Skin epidermis (tissue), 12 donors: ENCODE measurements at regions not wholly inside any gene's neighbourhood (a gene's known extent, or its start where the extent isn't known, plus 50 kb on each side); places are given as distances from the start of the nearest gene placed in this dataset.

Experiments used
- H3K27ac ChIP-seq, 21 experiments: fragments of 200-600 bp; sonication (generic) in 11 of 21; one replicate each; pipeline ENCODE4 v1.5.0; 2020; ENCODE audit warnings: mild to moderate bottlenecking in 3 of 21, inconsistent platforms in 2 of 21, moderate library complexity in 2 of 21
- H3K4me3 ChIP-seq, 7 experiments: fragments of 200-600 bp; sonication (generic) in 2 of 7; one replicate each; pipeline ENCODE4 v1.5.0; 2020; ENCODE audit warnings: inconsistent platforms in 2 of 7, mild to moderate bottlenecking in 2 of 7, moderate library complexity in 1 of 7

GRCh38 chr1:2911421-2912178 is 109.7 kb upstream of the ACTRT2 start:
- no peak overlapping the region for H3K27ac ChIP-seq
- no peak overlapping the region for H3K4me3 ChIP-seq

GRCh38 chr1:2912424-2913061 is 108.7 kb upstream of the ACTRT2 start:
- H3K27ac ChIP-seq: no peak overlapping the region
- no peak overlapping the region for H3K4me3 ChIP-seq

- Histone ChIP-seq H3K27ac (no peak overlapping the region), H3K4me3 (no peak overlapping the region)
Observed at GRCh38 chr1:2913091-2913490, 108.2 kb upstream of the ACTRT2 start.

GRCh38 chr1:2914702-2915101 is 106.6 kb upstream of the ACTRT2 start:
- Histone ChIP-seq H3K27ac (no peak overlapping the region), H3K4me3 (no peak overlapping the region)

GRCh38 chr1:2916153-2916552 is 105.1 kb upstream of the ACTRT2 start:
- Histone ChIP-seq H3K27ac (no peak overlapping the region), H3K4me3 (no peak overlapping the region)

- Histone ChIP-seq H3K4me3 (no peak overlapping the region), H3K27ac (no peak overlapping the region)
Observed at GRCh38 chr1:2916706-2917105, 104.6 kb upstream of the ACTRT2 start.

- no peak overlapping the region for H3K27ac ChIP-seq
- no peak overlapping the region for H3K4me3 ChIP-seq
Observed at GRCh38 chr1:2917284-2917683, 104.0 kb upstream of the ACTRT2 start.

- H3K4me3 ChIP-seq: no peak overlapping the region
- H3K27ac ChIP-seq: no peak overlapping the region
Observed at GRCh38 chr1:2918441-2918840, 102.8 kb upstream of the ACTRT2 start.

GRCh38 chr1:2919841-2920240 is 101.4 kb upstream of the ACTRT2 start:
- Histone ChIP-seq H3K27ac (no peak overlapping the region), H3K4me3 (no peak overlapping the region)

- Histone ChIP-seq H3K4me3 (no peak overlapping the region), H3K27ac (no peak overlapping the region)
Observed at GRCh38 chr1:2920421-2921015, 100.7 kb upstream of the ACTRT2 start.

GRCh38 chr1:2921970-2922686 is 99.1 kb upstream of the ACTRT2 start:
- Histone ChIP-seq H3K27ac (no peak overlapping the region), H3K4me3 (no peak overlapping the region)

- Histone ChIP-seq H3K4me3 (no peak overlapping the region), H3K27ac (no peak overlapping the region)
Observed at GRCh38 chr1:2923351-2923750, 97.9 kb upstream of the ACTRT2 start.

GRCh38 chr1:2925291-2925690 is 96.0 kb upstream of the ACTRT2 start:
- no peak overlapping the region for H3K4me3 ChIP-seq
- H3K27ac ChIP-seq: no peak overlapping the region

GRCh38 chr1:2925918-2926317 is 95.3 kb upstream of the ACTRT2 start:
- H3K27ac ChIP-seq: no peak overlapping the region
- H3K4me3 ChIP-seq: no peak overlapping the region

- Histone ChIP-seq H3K4me3 (no peak overlapping the region), H3K27ac (no peak overlapping the region)
Observed at GRCh38 chr1:2926447-2927055, 94.7 kb upstream of the ACTRT2 start.

GRCh38 chr1:2927393-2928360 is 93.6 kb upstream of the ACTRT2 start:
- no peak overlapping the region for H3K4me3 ChIP-seq

GRCh38 chr1:2928366-2929325 is 92.6 kb upstream of the ACTRT2 start:
- Histone ChIP-seq H3K27ac (no peak overlapping the region), H3K4me3 (no peak overlapping the region)

More at GRCh38 chr1:2927393-2928360, 93.6 kb upstream of the ACTRT2 start:
- H3K27ac ChIP-seq: no peak overlapping the region

GRCh38 chr1:2929335-2929734 is 91.9 kb upstream of the ACTRT2 start:
- Histone ChIP-seq H3K4me3 (no peak overlapping the region), H3K27ac (no peak overlapping the region)
